Keratinocyte (primary cell): ENCODE measurements at regions not wholly inside any gene's neighbourhood (a gene's known extent, or its start where the extent isn't known, plus 50 kb on each side); places are given as distances from the start of the nearest gene placed in this dataset.
A peak's percentile ranks its signal among the peaks of the same experiment; 100 is the strongest.

ENCODE experiments used
- DNase-seq: peaks from one replicate; pipeline ENCODE4 v3.0.0-alpha.2; 2011; ENCODE audit warnings: low read depth, missing footprints, low spot score
- FAIRE-seq: peaks from 2 replicates; lab custom pipeline; 2011; peaks lifted over from hg19 to GRCh38; lab: Jason Lieb, UNC
- H2AFZ ChIP-seq: 2 replicates; pipeline ENCODE4 v1.6.0; 2012; ENCODE audit warnings: low read length, control low read depth, inconsistent platforms; ENCODE audit not compliant: control insufficient read depth
- H3K27ac ChIP-seq: 2 replicates; pipeline ENCODE4 v1.5.1; 2011; ENCODE audit warnings: low read length; ENCODE audit not compliant: control insufficient read depth, insufficient read depth
- H3K27me3 ChIP-seq: 3 replicates; pipeline ENCODE4 v1.6.0; 2011; ENCODE audit warnings: low read length; ENCODE audit not compliant: control insufficient read depth, insufficient read depth; ENCODE audit errors: extremely low read depth
- H3K36me3 ChIP-seq, 2 experiments: 2 replicates in 1 of 2; 3 replicates in 1 of 2; pipeline ENCODE4 v1.5.1; 2011; ENCODE audit warnings: low read length in 2 of 2, mild to moderate bottlenecking in 1 of 2; ENCODE audit not compliant: control insufficient read depth in 2 of 2, insufficient read depth in 2 of 2; ENCODE audit errors: extremely low read depth in 1 of 2
- H3K4me1 ChIP-seq: 3 replicates; pipeline ENCODE4 v1.5.1; 2011; ENCODE audit warnings: low read length; ENCODE audit not compliant: control insufficient read depth, insufficient read depth; ENCODE audit errors: extremely low read depth
- H3K4me2 ChIP-seq: 3 replicates; pipeline ENCODE4 v1.6.0; 2011; ENCODE audit warnings: low read depth, low read length; ENCODE audit not compliant: control insufficient read depth, insufficient read depth; ENCODE audit errors: extremely low read depth
- H3K4me3 ChIP-seq, 3 experiments: fragments of 200-600 bp in 1 of 3; sonication (generic) in 1 of 3; 2 replicates in 2 of 3; 3 replicates in 1 of 3; pipeline ENCODE4 v1.5.1; 2011 to 2016; ENCODE audit warnings: low read length in 3 of 3, mild to moderate bottlenecking in 3 of 3, control low read depth in 2 of 3, inconsistent platforms in 1 of 3, low read depth in 1 of 3, mixed read lengths in 1 of 3, mixed run types in 1 of 3, moderate library complexity in 1 of 3; ENCODE audit not compliant: control insufficient read depth in 2 of 3, insufficient read depth in 2 of 3; ENCODE audit errors: extremely low read depth in 1 of 3
- H3K79me2 ChIP-seq: 2 replicates; pipeline ENCODE4 v1.6.0; 2012; ENCODE audit warnings: low read length; ENCODE audit not compliant: control insufficient read depth, insufficient read depth
- H3K9ac ChIP-seq: 3 replicates; pipeline ENCODE4 v1.6.0; 2011; ENCODE audit warnings: low read length; ENCODE audit not compliant: control insufficient read depth, insufficient read depth; ENCODE audit errors: extremely low read depth
- H3K9me1 ChIP-seq: 3 replicates; pipeline ENCODE4 v1.6.0; 2011; ENCODE audit warnings: low read length; ENCODE audit not compliant: control insufficient read depth, insufficient read depth; ENCODE audit errors: extremely low read depth
- H3K9me3 ChIP-seq: 2 replicates; pipeline ENCODE4 v1.5.1; 2012; ENCODE audit warnings: low read depth, low read length; ENCODE audit not compliant: control insufficient read depth
- H4K20me1 ChIP-seq: 3 replicates; pipeline ENCODE4 v1.6.0; 2011; ENCODE audit warnings: low read length; ENCODE audit not compliant: control insufficient read depth, insufficient read depth; ENCODE audit errors: extremely low read depth
- EZH2 ChIP-seq: IDR thresholded peaks from one replicate; pipeline ENCODE4 v1.6.1; 2012; ENCODE audit warnings: inconsistent platforms, mild to moderate bottlenecking, low read length, moderate library complexity
- dilution Hi-C: fragments of 300-500 bp; cut with MboI; formaldehyde crosslinking; loops from one replicate; pipeline ENCODE4 v1.7.0; 2020; ENCODE audit warnings: low sequenced_read_pairs; ENCODE audit not compliant: extremely low pct_ligation_motif_present
- TF ChIP-seq, protein P1 (sequence below), 3 experiments: IDR thresholded peaks in 1 of 3; conservative IDR thresholded peaks in 1 of 3; optimal IDR thresholded peaks in 1 of 3; 2 replicates in 2 of 3; 3 replicates in 1 of 3; pipeline versions ENCODE3 to v1.5.1; 2011; ENCODE audit warnings: low read length in 3 of 3, mild to moderate bottlenecking in 3 of 3, moderate library complexity in 2 of 3, control low read depth in 1 of 3, inconsistent platforms in 1 of 3; ENCODE audit not compliant: insufficient read depth in 2 of 3; ENCODE audit errors: extremely low read depth in 1 of 3

DNA sequence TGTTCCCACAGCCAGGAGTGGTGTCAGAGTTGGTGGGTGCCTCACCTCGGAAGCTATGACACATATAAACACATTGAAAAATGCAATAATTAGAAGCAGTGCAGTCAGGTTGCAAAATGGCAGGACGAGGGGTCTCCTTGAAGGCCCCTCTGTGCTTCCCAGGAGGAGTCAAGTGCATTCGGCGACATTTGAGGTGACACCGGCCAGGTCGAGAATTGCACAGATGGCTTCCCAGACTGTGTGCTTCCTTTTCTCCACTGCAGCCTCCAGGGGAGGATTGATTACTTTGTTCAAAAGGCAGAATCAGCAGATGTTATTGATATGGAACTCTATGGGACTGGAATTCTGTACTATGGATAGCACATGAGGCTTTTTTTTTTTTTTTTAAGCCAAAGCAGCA lies 163.2 kb downstream of the MINAR1 start:
- no peaks in the 10 kb centered on the region for H3K9me3 ChIP-seq
- H4K20me1 ChIP-seq = no peaks in the 10 kb centered on the region
- DNase-seq (no peak), FAIRE-seq (no peak)
- TF ChIP-seq EZH2 = no peak
- TF ChIP-seq, protein P1, sequence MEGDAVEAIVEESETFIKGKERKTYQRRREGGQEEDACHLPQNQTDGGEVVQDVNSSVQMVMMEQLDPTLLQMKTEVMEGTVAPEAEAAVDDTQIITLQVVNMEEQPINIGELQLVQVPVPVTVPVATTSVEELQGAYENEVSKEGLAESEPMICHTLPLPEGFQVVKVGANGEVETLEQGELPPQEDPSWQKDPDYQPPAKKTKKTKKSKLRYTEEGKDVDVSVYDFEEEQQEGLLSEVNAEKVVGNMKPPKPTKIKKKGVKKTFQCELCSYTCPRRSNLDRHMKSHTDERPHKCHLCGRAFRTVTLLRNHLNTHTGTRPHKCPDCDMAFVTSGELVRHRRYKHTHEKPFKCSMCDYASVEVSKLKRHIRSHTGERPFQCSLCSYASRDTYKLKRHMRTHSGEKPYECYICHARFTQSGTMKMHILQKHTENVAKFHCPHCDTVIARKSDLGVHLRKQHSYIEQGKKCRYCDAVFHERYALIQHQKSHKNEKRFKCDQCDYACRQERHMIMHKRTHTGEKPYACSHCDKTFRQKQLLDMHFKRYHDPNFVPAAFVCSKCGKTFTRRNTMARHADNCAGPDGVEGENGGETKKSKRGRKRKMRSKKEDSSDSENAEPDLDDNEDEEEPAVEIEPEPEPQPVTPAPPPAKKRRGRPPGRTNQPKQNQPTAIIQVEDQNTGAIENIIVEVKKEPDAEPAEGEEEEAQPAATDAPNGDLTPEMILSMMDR (optimal IDR thresholded peaks at IDR 0.05 in 1 of 3, IDR thresholded peaks at IDR 0.05 in 1 of 3, conservative IDR thresholded peaks at IDR 0.05 in 1 of 3; ENCODE audit: extremely low read depth in 1 of 3, insufficient read depth in 2 of 3, low read length in 3 of 3) = no peak
- H3K9ac ChIP-seq = no peak overlapping the region
- H3K79me2 ChIP-seq = no peaks in the 10 kb centered on the region
- no peaks in the 10 kb centered on the region for H3K4me1 ChIP-seq
- H3K9me1 ChIP-seq = no peaks in the 10 kb centered on the region
- no peak overlapping the region for H2AFZ ChIP-seq
- no peak overlapping the region for H3K27ac ChIP-seq
- no peak overlapping the region for H3K4me3 ChIP-seq
- H3K36me3 ChIP-seq = no peaks in the 10 kb centered on the region
- no peak overlapping the region for H3K4me2 ChIP-seq
- dilution Hi-C loops = no loop called here
- no peaks in the 10 kb centered on the region for H3K27me3 ChIP-seq

DNA sequence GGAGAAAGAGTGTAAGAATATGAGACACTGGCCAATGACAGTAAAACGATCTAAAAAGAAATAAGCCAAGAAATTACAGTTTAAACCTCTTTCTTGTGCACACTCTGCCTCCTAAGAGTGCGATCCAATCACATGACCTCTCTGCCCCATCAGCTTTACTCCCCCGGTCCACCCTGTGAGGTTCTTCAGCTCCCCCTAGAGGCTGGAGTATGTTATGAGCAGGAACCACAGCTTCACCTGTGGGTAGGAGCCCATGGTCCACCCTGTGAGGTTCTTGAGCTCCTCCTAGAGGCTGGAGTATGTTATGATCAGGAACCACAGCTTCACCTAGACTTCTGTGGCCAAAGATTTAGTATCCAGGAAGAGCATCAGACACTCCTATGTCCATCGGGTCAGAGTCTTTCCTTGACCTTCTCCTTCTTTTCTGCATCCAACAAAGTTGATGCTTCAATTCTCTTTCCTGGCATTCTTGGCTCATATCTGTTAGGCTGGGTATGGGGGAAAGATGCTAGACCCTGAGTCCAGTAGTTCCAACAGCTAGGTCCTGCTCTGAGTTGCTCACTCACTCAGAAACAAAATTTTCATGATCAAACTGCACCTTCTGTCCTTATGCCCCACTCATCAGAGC lies 164.0 kb downstream of the MINAR1 start:
- Histone ChIP-seq H2AFZ (no peak overlapping the region), H3K4me1 (no peaks in the 10 kb centered on the region), H3K36me3 (no peaks in the 10 kb centered on the region), H4K20me1 (no peaks in the 10 kb centered on the region), H3K9me3 (no peaks in the 10 kb centered on the region), H3K4me2 (no peak overlapping the region), H3K27me3 (no peaks in the 10 kb centered on the region), H3K79me2 (no peaks in the 10 kb centered on the region), H3K27ac (no peak overlapping the region), H3K9ac (no peak overlapping the region), H3K4me3 (no peak overlapping the region), H3K9me1 (no peaks in the 10 kb centered on the region)
- dilution Hi-C loops = no loop called here
- peak; percentile 75 for DNase-seq
- TF ChIP-seq, protein P1 (optimal IDR thresholded peaks at IDR 0.05 in 1 of 3, IDR thresholded peaks at IDR 0.05 in 1 of 3, conservative IDR thresholded peaks at IDR 0.05 in 1 of 3; ENCODE audit: extremely low read depth in 1 of 3, insufficient read depth in 2 of 3, low read length in 3 of 3) = peak; percentile 80 to 99 (median 96)
- TF ChIP-seq EZH2 = no peak
- peak; percentile 88 for FAIRE-seq
